Activated CD8-positive, alpha-beta T cell treated with anti-CD3 and anti-CD28 coated beads for 36 hours (primary cell): ENCODE measurements at regions not wholly inside any gene's neighbourhood (a gene's known extent, or its start where the extent isn't known, plus 50 kb on each side); places are given as distances from the start of the nearest gene placed in this dataset.

ENCODE experiments used
- ATAC-seq: fragments of 200-7000 bp; cut with Tn5 transposase; one replicate; pipeline ENCODE4 v1.10.0; 2021; ENCODE audit warnings: mild to moderate bottlenecking, moderate library complexity
- CTCF ChIA-PET: fragments of 350-600 bp; sonication (Branson Sonifier 250); formaldehyde crosslinking; loops from one replicate; lab custom pipeline; 2021; ENCODE audit warnings: antibody characterized with exemption; lab: Charles Lee
- POLR2A ChIA-PET: fragments of 350-600 bp; sonication (Branson Sonifier 250); formaldehyde crosslinking; loops from one replicate; lab custom pipeline; 2021; ENCODE audit warnings: antibody characterized with exemption; lab: Charles Lee
- DNase-seq: peaks from one replicate; pipeline ENCODE4 v3.0.0-alpha.2; 2020
- H3K27ac Mint-ChIP-seq: one replicate; pipeline ENCODE4 v1.8.0; 2021; ENCODE audit warnings: mild to moderate bottlenecking, mixed read lengths
- H3K27me3 Mint-ChIP-seq: one replicate; pipeline ENCODE4 v1.8.0; 2021; ENCODE audit warnings: mixed read lengths
- H3K36me3 Mint-ChIP-seq: one replicate; pipeline ENCODE4 v1.8.0; 2021; ENCODE audit warnings: low read depth, mixed read lengths
- H3K4me1 Mint-ChIP-seq: one replicate; pipeline ENCODE4 v1.8.0; 2021; ENCODE audit warnings: low read depth, mixed read lengths
- H3K4me3 Mint-ChIP-seq: one replicate; pipeline ENCODE4 v1.8.0; 2021; ENCODE audit warnings: mild to moderate bottlenecking, moderate library complexity, mixed read lengths
- H3K9me3 Mint-ChIP-seq: one replicate; pipeline ENCODE4 v1.8.0; 2021; ENCODE audit warnings: mixed read lengths
- CTCF ChIP-seq: fragments of 200-600 bp; IDR thresholded peaks from one replicate; pipeline ENCODE4 v1.8.0; 2022; ENCODE audit warnings: antibody characterized with exemption, mild to moderate bottlenecking
- intact Hi-C: fragments of 100-400 bp; cut with micrococcal nuclease; formaldehyde crosslinking; loops from one replicate; pipeline ENCODE4 v1.10.0; 2022

- no peaks in the 10 kb centered on the region for H3K4me1 Mint-ChIP-seq
- intact Hi-C loops: no loop called here
- ChIA-PET POLR2A (no interaction called here), CTCF (no interaction called here)
- no peaks in the 10 kb centered on the region for H3K36me3 Mint-ChIP-seq
- no peak for TF ChIP-seq CTCF
- H3K9me3 Mint-ChIP-seq: peaks cover 11% of the 10 kb centered on the region
- no peak overlapping the region for H3K4me3 Mint-ChIP-seq
- no peaks in the 10 kb centered on the region for H3K27me3 Mint-ChIP-seq
- DNase-seq (no peak), ATAC-seq (no peak)
- no peak overlapping the region for H3K27ac Mint-ChIP-seq
Observed at GRCh38 chr13:90362707-90363106, 984.8 kb upstream of the MIR17HG start.

- Mint-ChIP-seq H3K9me3 (peaks cover 11% of the 10 kb centered on the region), H3K27ac (no peak overlapping the region), H3K27me3 (no peaks in the 10 kb centered on the region)
Observed at GRCh38 chr13:90365130-90365529, 982.4 kb upstream of the MIR17HG start.

GRCh38 chr13:90374168-90374567, 973.3 kb upstream of the MIR17HG start:
- DNase-seq (no peak), ATAC-seq (no peak)
- intact Hi-C loops: no loop called here
- Mint-ChIP-seq H3K9me3 (peaks cover 5% of the 10 kb centered on the region), H3K4me3 (no peak overlapping the region), H3K27me3 (no peaks in the 10 kb centered on the region), H3K27ac (no peak overlapping the region), H3K36me3 (no peaks in the 10 kb centered on the region), H3K4me1 (no peaks in the 10 kb centered on the region)
- CTCF ChIA-PET: no interaction called here
- POLR2A ChIA-PET: no interaction called here
- no peak for TF ChIP-seq CTCF

More at GRCh38 chr13:90365130-90365529, 982.4 kb upstream of the MIR17HG start:
- ATAC-seq: no peak
- intact Hi-C loops: no loop called here
- CTCF ChIA-PET: no interaction called here
- no peak for DNase-seq
- TF ChIP-seq CTCF: no peak
- Mint-ChIP-seq H3K4me1 (no peaks in the 10 kb centered on the region), H3K36me3 (no peaks in the 10 kb centered on the region), H3K4me3 (no peak overlapping the region)
- POLR2A ChIA-PET: no interaction called here

GRCh38 chr13:90375851-90376250, 971.6 kb upstream of the MIR17HG start:
- POLR2A ChIA-PET: no interaction called here
- intact Hi-C loops: no loop called here
- Mint-ChIP-seq H3K9me3 (peaks cover 6% of the 10 kb centered on the region), H3K36me3 (no peaks in the 10 kb centered on the region), H3K4me1 (no peaks in the 10 kb centered on the region), H3K4me3 (no peak overlapping the region), H3K27ac (no peak overlapping the region), H3K27me3 (no peaks in the 10 kb centered on the region)
- CTCF ChIA-PET: no interaction called here
- no peak for ATAC-seq
- no peak for DNase-seq
- TF ChIP-seq CTCF: no peak

- intact Hi-C loops: no loop called here
- ATAC-seq: no peak
- CTCF ChIA-PET: no interaction called here
- Mint-ChIP-seq H3K4me1 (no peaks in the 10 kb centered on the region), H3K9me3 (peaks cover 5% of the 10 kb centered on the region), H3K4me3 (no peak overlapping the region), H3K27ac (no peak overlapping the region), H3K36me3 (no peaks in the 10 kb centered on the region), H3K27me3 (no peaks in the 10 kb centered on the region)
- POLR2A ChIA-PET: no interaction called here
- TF ChIP-seq CTCF: no peak
- no peak for DNase-seq
Observed at GRCh38 chr13:90382425-90382824, 965.1 kb upstream of the MIR17HG start.
